Type B pancreatic cell (in vitro differentiated cells): ENCODE measurements at regions not wholly inside any gene's neighbourhood (a gene's known extent, or its start where the extent isn't known, plus 50 kb on each side); places are given as distances from the start of the nearest gene placed in this dataset.

ENCODE experiments used
- DNase-seq: peaks from one replicate; pipeline ENCODE4 v3.0.0; 2021; ENCODE audit warnings: mixed read lengths; ENCODE audit not compliant: unreplicated experiment; ENCODE audit errors: extremely low spot score
- H3K27ac Mint-ChIP-seq: 2 replicates; pipeline ENCODE4 v1.8.0; 2021; ENCODE audit warnings: mild to moderate bottlenecking, mixed read lengths
- H3K27me3 Mint-ChIP-seq: 2 replicates; pipeline ENCODE4 v1.8.0; 2021; ENCODE audit warnings: mixed read lengths
- H3K36me3 Mint-ChIP-seq: 2 replicates; pipeline ENCODE4 v1.8.0; 2021; ENCODE audit warnings: mixed read lengths
- H3K4me1 Mint-ChIP-seq: one replicate; pipeline ENCODE4 v1.8.0; 2021; ENCODE audit warnings: mixed read lengths; ENCODE audit not compliant: unreplicated experiment
- H3K4me3 Mint-ChIP-seq: 2 replicates; pipeline ENCODE4 v1.8.0; 2021; ENCODE audit warnings: mild to moderate bottlenecking, mixed read lengths
- H3K9me3 Mint-ChIP-seq: 2 replicates; pipeline ENCODE4 v1.8.0; 2021; ENCODE audit warnings: mixed read lengths
- TF ChIP-seq, protein P1 (sequence below): fragments of 200-600 bp; sonication (generic); conservative IDR thresholded peaks from 2 replicates; pipeline ENCODE4 v1.5.0; 2021; ENCODE audit warnings: antibody characterized with exemption, mild to moderate bottlenecking

DNA sequence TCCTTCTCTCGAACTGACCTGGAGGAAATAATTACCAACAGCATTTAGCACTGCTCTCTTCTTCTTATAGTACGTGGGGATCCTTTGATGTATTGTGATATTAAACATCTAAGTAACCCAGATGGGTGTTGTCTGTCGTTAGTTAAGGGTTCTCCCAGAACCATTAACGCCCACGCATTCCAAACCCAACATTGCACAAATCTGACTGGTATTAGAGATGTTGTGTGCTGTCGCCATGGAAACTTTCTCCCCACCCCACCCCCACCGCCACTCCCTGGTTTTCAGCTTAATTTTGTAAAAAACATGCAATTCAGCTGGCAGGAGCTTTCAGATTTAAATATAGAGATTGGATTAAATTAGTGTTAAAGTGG, 1495.2 kb downstream of the TBC1D22A start:
- DNase-seq = no peak
- Mint-ChIP-seq H3K36me3 (no peaks in the 10 kb centered on the region), H3K9me3 (no peaks in the 10 kb centered on the region), H3K4me1 (peaks cover 14% of the 10 kb centered on the region), H3K27ac (no peak overlapping the region), H3K27me3 (peaks cover 48% of the 10 kb centered on the region), H3K4me3 (no peak overlapping the region)
- TF ChIP-seq, protein P1, sequence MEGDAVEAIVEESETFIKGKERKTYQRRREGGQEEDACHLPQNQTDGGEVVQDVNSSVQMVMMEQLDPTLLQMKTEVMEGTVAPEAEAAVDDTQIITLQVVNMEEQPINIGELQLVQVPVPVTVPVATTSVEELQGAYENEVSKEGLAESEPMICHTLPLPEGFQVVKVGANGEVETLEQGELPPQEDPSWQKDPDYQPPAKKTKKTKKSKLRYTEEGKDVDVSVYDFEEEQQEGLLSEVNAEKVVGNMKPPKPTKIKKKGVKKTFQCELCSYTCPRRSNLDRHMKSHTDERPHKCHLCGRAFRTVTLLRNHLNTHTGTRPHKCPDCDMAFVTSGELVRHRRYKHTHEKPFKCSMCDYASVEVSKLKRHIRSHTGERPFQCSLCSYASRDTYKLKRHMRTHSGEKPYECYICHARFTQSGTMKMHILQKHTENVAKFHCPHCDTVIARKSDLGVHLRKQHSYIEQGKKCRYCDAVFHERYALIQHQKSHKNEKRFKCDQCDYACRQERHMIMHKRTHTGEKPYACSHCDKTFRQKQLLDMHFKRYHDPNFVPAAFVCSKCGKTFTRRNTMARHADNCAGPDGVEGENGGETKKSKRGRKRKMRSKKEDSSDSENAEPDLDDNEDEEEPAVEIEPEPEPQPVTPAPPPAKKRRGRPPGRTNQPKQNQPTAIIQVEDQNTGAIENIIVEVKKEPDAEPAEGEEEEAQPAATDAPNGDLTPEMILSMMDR = no peak

DNA sequence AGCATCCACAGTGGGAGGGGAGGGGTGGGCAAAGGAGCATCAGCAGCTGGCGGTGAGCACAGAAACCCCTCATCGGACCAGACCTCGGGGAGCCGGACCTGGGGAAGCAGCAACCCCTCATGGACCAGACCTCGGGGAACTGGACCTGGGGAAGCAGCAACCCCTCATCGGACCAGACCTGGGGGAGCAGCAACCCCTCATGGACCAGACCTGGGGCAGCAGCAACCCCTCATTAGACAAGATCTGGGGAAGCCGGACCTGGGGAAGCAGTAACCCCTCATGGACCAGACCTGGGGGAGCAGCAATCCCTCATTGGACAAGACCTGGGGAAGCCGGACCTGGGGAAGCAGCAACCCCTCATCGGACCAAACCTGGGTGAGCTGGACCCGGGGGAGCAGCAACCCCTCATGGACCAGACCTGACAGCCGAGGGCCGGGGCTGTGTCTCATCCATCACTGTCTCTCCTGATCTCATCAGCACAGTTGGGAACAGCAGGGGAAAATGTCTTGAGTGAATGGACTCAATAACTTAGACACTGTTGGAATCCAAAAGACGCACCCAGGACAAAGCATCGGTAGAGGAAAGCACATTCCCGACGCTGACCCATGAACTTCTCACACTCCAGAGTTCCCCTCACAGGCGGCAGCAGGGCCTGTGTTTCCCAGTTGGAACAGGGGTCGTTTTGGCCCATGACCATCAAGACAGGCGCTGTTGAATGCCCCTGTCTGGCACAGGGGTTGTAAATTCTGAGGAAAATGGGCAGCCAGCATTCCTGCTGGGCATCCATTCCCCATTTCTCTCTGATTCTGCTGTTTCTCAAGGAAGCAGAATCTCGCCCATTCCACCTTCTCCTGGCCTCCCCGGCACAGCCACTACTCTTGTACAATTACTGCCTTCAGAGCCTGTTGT, 1494.6 kb downstream of the TBC1D22A start:
- H3K27ac Mint-ChIP-seq = no peak overlapping the region
- DNase-seq = no peak
- TF ChIP-seq, protein P1 = no peak
- peaks cover 14% of the 10 kb centered on the region for H3K4me1 Mint-ChIP-seq
- no peak overlapping the region for H3K4me3 Mint-ChIP-seq
- H3K36me3 Mint-ChIP-seq = no peaks in the 10 kb centered on the region
- peaks cover 48% of the 10 kb centered on the region for H3K27me3 Mint-ChIP-seq
- no peaks in the 10 kb centered on the region for H3K9me3 Mint-ChIP-seq

DNA sequence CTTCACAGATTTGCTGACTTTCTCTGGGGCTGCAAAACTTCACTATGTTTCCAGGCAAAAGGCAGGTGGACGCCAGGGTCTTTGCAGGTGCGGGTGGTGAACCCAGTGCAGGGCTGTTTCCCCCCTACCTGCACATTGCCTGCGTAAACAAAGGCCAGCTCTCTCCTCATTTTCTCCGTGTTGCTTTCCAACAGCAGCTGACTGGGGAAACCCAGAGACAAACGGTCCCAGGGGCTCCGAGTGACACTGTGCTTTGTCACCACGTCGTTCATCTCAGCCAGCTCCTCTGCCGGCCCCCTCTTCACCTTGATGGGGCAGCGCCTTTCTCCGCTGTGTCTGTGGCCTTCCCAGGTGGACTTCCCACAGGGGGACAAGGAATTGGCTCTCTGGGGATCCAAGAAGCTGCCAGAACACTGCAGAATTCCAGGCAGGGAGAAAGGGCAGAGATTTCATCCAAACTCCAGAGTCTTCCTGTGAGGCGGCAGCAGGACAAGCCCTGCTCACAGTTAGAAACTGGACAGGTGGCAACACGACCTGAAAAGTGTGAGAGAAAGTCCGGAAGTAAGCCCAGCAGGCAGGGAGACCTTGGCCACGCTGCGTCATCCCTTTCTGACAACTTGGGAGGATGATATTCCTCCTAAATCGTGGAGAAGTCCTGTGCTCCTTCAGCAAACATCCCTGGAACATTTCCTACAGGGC, 1493.7 kb downstream of the TBC1D22A start:
- no peak for DNase-seq
- H3K27me3 Mint-ChIP-seq = peaks cover 55% of the 10 kb centered on the region
- peaks cover 14% of the 10 kb centered on the region for H3K4me1 Mint-ChIP-seq
- H3K36me3 Mint-ChIP-seq = no peaks in the 10 kb centered on the region
- H3K9me3 Mint-ChIP-seq = no peaks in the 10 kb centered on the region
- H3K27ac Mint-ChIP-seq = no peak overlapping the region
- TF ChIP-seq, protein P1 = no peak
- H3K4me3 Mint-ChIP-seq = no peak overlapping the region

DNA sequence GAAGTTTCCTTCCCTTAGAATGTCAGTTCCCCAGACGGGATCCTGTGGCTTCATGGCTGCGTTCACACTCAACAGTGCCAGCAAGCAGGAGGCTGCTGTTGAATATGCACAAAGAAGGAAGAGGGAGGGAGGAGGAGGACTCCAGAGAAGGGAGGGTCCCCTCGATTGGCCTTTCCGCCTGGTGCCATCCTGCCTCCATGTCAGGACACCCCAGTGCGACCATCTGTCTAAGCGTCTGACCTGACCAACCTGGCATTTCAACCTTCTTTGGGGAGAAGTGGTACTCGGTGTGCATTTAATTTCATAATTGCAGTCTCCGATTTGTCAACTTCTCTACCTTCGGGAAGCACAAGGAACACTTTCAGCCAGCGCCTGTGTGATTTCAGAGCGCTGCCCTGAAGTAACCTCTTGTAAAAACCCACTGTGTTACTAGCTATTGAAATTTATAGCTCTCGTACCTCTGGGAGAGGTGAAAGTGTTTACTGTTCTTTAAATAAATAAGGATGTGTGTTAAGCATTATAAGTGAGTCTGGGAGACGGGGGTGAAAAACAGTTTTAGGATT, 1491.9 kb downstream of the TBC1D22A start:
- Mint-ChIP-seq H3K4me1 (peaks cover 14% of the 10 kb centered on the region), H3K9me3 (no peaks in the 10 kb centered on the region), H3K36me3 (no peaks in the 10 kb centered on the region), H3K27me3 (peaks cover 71% of the 10 kb centered on the region), H3K27ac (peak overlapping the region; percentile 16), H3K4me3 (no peak overlapping the region)
- TF ChIP-seq, protein P1 = no peak
- no peak for DNase-seq

DNA sequence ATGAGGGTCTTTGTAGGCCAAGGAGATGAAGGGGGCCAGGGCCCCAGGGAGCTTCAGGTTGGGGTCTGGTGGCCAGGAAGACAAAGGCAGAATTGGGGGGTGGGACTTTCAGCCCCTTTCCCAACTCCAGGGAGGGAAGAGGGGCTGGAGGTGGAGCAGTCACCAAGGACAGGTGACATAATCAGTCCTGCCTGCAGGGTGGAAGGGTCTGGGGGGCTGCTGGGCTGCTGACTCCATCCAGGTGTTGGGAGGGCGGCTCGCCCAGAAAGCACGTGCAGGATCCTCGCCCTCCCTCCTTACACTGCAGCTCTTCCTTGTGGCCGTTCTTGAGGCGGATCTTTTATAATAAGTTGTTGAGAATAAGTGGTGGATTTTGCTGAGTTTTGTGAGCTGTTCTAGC, 1491.1 kb downstream of the TBC1D22A start:
- Mint-ChIP-seq H3K27me3 (peaks cover 67% of the 10 kb centered on the region), H3K4me1 (peaks cover 14% of the 10 kb centered on the region), H3K27ac (no peak overlapping the region), H3K4me3 (no peak overlapping the region), H3K9me3 (no peaks in the 10 kb centered on the region), H3K36me3 (no peaks in the 10 kb centered on the region)
- no peak for DNase-seq
- TF ChIP-seq, protein P1 = no peak
